Fibroblast of lung (primary cell): ENCODE measurements at regions not wholly inside any gene's neighbourhood (a gene's known extent, or its start where the extent isn't known, plus 50 kb on each side); places are given as distances from the start of the nearest gene placed in this dataset.
A peak's percentile ranks its signal among the peaks of the same experiment; 100 is the strongest.

ENCODE experiments used
- DNase-seq, 2 donors: peaks; one replicate each; pipeline versions ENCODE4 v3.0.0 to v3.0.0-alpha.2; 2010; ENCODE audit warnings: low read depth in 2 of 2
- H2AFZ ChIP-seq: 2 replicates; pipeline ENCODE4 v1.5.1; 2012; ENCODE audit warnings: low read length, control low read depth, inconsistent platforms
- H3K27ac ChIP-seq: 2 replicates; pipeline ENCODE4 v1.5.1; 2011; ENCODE audit warnings: low read length, control low read depth; ENCODE audit not compliant: insufficient read depth
- H3K27me3 ChIP-seq: 2 replicates; pipeline ENCODE4 v1.5.1; 2011; ENCODE audit warnings: mild to moderate bottlenecking, low read length; ENCODE audit not compliant: control insufficient read depth, insufficient read depth
- H3K36me3 ChIP-seq: 2 replicates; pipeline ENCODE4 v1.5.1; 2011; ENCODE audit warnings: low read length; ENCODE audit not compliant: control insufficient read depth, insufficient read depth
- H3K4me1 ChIP-seq: 2 replicates; pipeline ENCODE4 v1.5.1; 2011; ENCODE audit warnings: low read length; ENCODE audit not compliant: control insufficient read depth, insufficient read depth; ENCODE audit errors: extremely low read depth
- H3K4me2 ChIP-seq: 2 replicates; pipeline ENCODE4 v1.5.1; 2011; ENCODE audit warnings: low read length, control low read depth; ENCODE audit not compliant: insufficient read depth; ENCODE audit errors: extremely low read depth
- H3K4me3 ChIP-seq, 4 experiments: fragments of 200-600 bp in 1 of 4; sonication (generic) in 1 of 4; replicated peaks in 1 of 4; 2 replicates each; pipeline ENCODE4 v1.5.1; 2011 to 2016; ENCODE audit warnings: low read length in 4 of 4, low read depth in 3 of 4, mild to moderate bottlenecking in 3 of 4, control low read depth in 2 of 4, inconsistent platforms in 1 of 4, mixed read lengths in 1 of 4; ENCODE audit not compliant: insufficient read depth in 1 of 4; ENCODE audit errors: control extremely low read depth in 1 of 4
- H3K79me2 ChIP-seq: 2 replicates; pipeline ENCODE4 v1.5.1; 2012; ENCODE audit warnings: mild to moderate bottlenecking, low read length, inconsistent platforms; ENCODE audit not compliant: control insufficient read depth, insufficient read depth
- H3K9ac ChIP-seq: 2 replicates; pipeline ENCODE4 v1.5.1; 2011; ENCODE audit warnings: mild to moderate bottlenecking, low read length, control low read depth; ENCODE audit not compliant: insufficient read depth
- H3K9me3 ChIP-seq: 2 replicates; pipeline ENCODE4 v1.5.1; 2012; ENCODE audit warnings: low read depth, low read length; ENCODE audit not compliant: control insufficient read depth, insufficient read depth
- H4K20me1 ChIP-seq: 2 replicates; pipeline ENCODE4 v1.5.1; 2011; ENCODE audit warnings: low read length; ENCODE audit not compliant: control insufficient read depth, insufficient read depth; ENCODE audit errors: extremely low read depth
- EZH2 ChIP-seq: IDR thresholded peaks from 2 replicates; pipeline ENCODE4 v1.5.1; 2012; ENCODE audit warnings: low read length, control low read depth, mild to moderate bottlenecking; ENCODE audit errors: missing control alignments
- TF ChIP-seq, protein P1 (sequence below), 2 donors: IDR thresholded peaks in 1 of 2; conservative IDR thresholded peaks in 1 of 2; 1 replicate in 1 of 2; 2 replicates in 1 of 2; pipeline ENCODE4 v1.5.1; 2011 to 2012; ENCODE audit warnings: low read length in 2 of 2, control low read depth in 1 of 2, inconsistent platforms in 1 of 2, low read depth in 1 of 2, mild to moderate bottlenecking in 1 of 2

DNA sequence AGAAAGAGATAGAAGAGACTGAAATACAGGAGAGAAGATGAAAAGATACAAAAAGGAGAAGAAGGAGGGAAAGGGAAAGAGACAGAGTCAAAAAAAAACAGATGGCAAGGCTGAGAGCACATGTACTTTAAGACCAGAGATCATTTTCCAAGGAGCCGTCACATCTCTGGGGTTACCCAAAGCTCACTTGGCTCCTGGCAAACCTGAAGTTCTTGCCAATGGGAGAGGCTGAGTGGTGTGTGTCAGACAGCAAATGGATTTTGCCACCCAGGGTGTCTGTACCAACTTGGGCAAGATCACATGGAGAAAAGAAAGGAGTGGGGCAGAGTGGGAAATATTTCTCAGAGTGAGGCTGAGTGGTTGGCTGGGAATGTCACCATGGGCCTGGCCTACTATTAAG, 219.3 kb upstream of the TNP1 start:
- Histone ChIP-seq H3K27ac (no peak overlapping the region), H3K27me3 (no peaks in the 10 kb centered on the region), H3K36me3 (no peaks in the 10 kb centered on the region), H3K4me3 (no peak overlapping the region), H3K79me2 (no peaks in the 10 kb centered on the region), H3K4me2 (no peak overlapping the region), H4K20me1 (no peaks in the 10 kb centered on the region), H3K9me3 (no peaks in the 10 kb centered on the region), H3K9ac (no peak overlapping the region), H2AFZ (no peak overlapping the region), H3K4me1 (peaks cover 3% of the 10 kb centered on the region)
- TF ChIP-seq, protein P1, sequence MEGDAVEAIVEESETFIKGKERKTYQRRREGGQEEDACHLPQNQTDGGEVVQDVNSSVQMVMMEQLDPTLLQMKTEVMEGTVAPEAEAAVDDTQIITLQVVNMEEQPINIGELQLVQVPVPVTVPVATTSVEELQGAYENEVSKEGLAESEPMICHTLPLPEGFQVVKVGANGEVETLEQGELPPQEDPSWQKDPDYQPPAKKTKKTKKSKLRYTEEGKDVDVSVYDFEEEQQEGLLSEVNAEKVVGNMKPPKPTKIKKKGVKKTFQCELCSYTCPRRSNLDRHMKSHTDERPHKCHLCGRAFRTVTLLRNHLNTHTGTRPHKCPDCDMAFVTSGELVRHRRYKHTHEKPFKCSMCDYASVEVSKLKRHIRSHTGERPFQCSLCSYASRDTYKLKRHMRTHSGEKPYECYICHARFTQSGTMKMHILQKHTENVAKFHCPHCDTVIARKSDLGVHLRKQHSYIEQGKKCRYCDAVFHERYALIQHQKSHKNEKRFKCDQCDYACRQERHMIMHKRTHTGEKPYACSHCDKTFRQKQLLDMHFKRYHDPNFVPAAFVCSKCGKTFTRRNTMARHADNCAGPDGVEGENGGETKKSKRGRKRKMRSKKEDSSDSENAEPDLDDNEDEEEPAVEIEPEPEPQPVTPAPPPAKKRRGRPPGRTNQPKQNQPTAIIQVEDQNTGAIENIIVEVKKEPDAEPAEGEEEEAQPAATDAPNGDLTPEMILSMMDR (conservative IDR thresholded peaks at IDR 0.05 in 1 of 2, IDR thresholded peaks at IDR 0.05 in 1 of 2; ENCODE audit: low read depth in 1 of 2, low read length in 2 of 2): no peak
- no peak for TF ChIP-seq EZH2
- no peak for DNase-seq

DNA sequence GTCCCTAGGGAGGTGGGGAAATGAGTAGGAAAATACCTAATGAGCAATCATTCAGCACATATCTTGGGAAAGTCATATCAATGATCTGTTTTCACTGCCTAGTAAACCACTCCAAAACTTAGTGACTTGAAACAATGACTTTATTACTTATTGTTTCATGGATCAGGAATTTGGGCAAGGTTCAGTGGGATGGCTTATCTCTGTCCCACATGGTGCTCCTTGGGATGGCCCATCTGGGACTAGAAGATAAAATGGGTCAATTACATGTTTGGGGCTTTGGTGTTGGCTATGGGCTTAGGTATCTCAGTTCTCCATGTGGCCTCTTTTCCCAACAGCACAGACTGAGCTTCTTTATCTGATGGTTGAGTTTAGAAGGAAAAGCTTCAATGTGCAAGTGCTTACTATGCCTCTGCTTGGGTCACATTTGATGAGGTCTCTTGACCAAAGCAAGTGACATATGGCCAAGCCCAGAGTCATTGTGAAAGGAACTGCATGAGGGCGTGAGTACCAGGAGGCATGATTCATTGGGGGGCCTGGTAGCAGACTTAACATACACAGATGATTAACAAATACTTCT, 218.1 kb upstream of the TNP1 start:
- Histone ChIP-seq H2AFZ (no peak overlapping the region), H3K79me2 (no peaks in the 10 kb centered on the region), H3K36me3 (no peaks in the 10 kb centered on the region), H3K27ac (no peak overlapping the region), H3K4me3 (no peak overlapping the region), H3K4me2 (no peak overlapping the region), H3K9ac (no peak overlapping the region), H3K4me1 (peaks cover 3% of the 10 kb centered on the region), H4K20me1 (no peaks in the 10 kb centered on the region), H3K9me3 (no peaks in the 10 kb centered on the region), H3K27me3 (no peaks in the 10 kb centered on the region)
- TF ChIP-seq, protein P1 (conservative IDR thresholded peaks at IDR 0.05 in 1 of 2, IDR thresholded peaks at IDR 0.05 in 1 of 2; ENCODE audit: low read depth in 1 of 2, low read length in 2 of 2): no peak
- no peak for TF ChIP-seq EZH2
- peak; percentile 22 to 34 for DNase-seq

DNA sequence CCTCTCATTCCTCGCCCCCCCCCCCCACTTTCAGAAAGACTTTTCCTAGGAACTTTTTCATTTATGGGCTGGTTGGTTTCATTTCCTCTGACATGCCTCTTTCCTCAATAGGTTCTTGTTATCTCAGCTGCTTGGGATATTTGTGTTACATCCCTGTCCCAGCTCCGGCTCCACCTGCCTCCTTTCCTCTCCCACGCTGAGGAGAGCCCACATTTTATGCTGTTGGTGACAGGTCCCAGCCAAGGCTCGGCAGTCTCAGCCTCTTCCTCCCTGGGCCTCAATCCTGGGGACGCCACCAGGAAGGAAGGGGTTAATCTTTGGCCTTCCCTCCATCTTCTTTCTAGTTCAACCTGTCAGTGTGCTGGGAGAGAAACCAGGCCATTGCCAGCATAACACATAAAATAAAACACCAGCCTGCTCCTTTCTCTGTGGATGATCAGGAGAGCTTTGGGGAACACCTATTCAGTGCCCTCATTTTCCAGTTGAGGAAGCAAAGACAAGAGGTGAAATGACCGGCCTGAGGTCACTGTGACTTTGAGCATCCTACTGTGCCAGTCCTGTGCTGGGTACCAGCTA, 216.9 kb upstream of the TNP1 start:
- H4K20me1 ChIP-seq: no peaks in the 10 kb centered on the region
- peaks cover 3% of the 10 kb centered on the region for H3K4me1 ChIP-seq
- no peak overlapping the region for H3K4me3 ChIP-seq
- no peak for DNase-seq
- H3K79me2 ChIP-seq: no peaks in the 10 kb centered on the region
- H3K27ac ChIP-seq: no peak overlapping the region
- no peak overlapping the region for H3K4me2 ChIP-seq
- H3K27me3 ChIP-seq: no peaks in the 10 kb centered on the region
- no peak overlapping the region for H3K9ac ChIP-seq
- no peaks in the 10 kb centered on the region for H3K9me3 ChIP-seq
- H3K36me3 ChIP-seq: no peaks in the 10 kb centered on the region
- TF ChIP-seq EZH2: no peak
- TF ChIP-seq, protein P1 (conservative IDR thresholded peaks at IDR 0.05 in 1 of 2, IDR thresholded peaks at IDR 0.05 in 1 of 2; ENCODE audit: low read depth in 1 of 2, low read length in 2 of 2): no peak
- no peak overlapping the region for H2AFZ ChIP-seq
